GM19240 (cell line): ENCODE measurements at regions not wholly inside any gene's neighbourhood (a gene's known extent, or its start where the extent isn't known, plus 50 kb on each side); places are given as distances from the start of the nearest gene placed in this dataset.
A peak's percentile ranks its signal among the peaks of the same experiment; 100 is the strongest.
"Not testable (repeated sequence)": the region's sequence is repeated elsewhere in the genome, so short reads cannot be mapped to it uniquely, and the experiment has no call there.

ENCODE experiments used
- DNase-seq: peaks from one replicate; pipeline ENCODE4 v3.0.0; 2011; ENCODE audit warnings: low spot score; ENCODE audit not compliant: insufficient read length

- no peak for DNase-seq
Observed at GRCh38 chr4:12707381-12708175, 776.6 kb downstream of the RAB28 start.

GRCh38 chr4:12703036-12703435 lies 781.1 kb downstream of the RAB28 start:
- DNase-seq: no peak

- no peak for DNase-seq
Observed at GRCh38 chr4:12701384-12701783, 782.8 kb downstream of the RAB28 start.

GRCh38 chr4:12697970-12698369 lies 786.2 kb downstream of the RAB28 start:
- DNase-seq: no peak

- DNase-seq: no peak
Observed at GRCh38 chr4:12692815-12693214, 791.3 kb downstream of the RAB28 start.

- no peak for DNase-seq
Observed at GRCh38 chr4:12691168-12691567, 793.0 kb downstream of the RAB28 start.

- DNase-seq: no peak
Observed at GRCh38 chr4:12689457-12689856, 794.7 kb downstream of the RAB28 start.

GRCh38 chr4:12679217-12679616 lies 804.9 kb downstream of the RAB28 start:
- DNase-seq: no peak

GRCh38 chr4:12674184-12674583 lies 810.0 kb downstream of the RAB28 start:
- DNase-seq: no peak

GRCh38 chr4:12672303-12672702 lies 811.8 kb downstream of the RAB28 start:
- DNase-seq: no peak

GRCh38 chr4:12658146-12658545 lies 826.0 kb downstream of the RAB28 start:
- no peak for DNase-seq

- DNase-seq: no peak
Observed at GRCh38 chr4:12651876-12652275, 832.3 kb downstream of the RAB28 start.

GRCh38 chr4:12645732-12646131 lies 838.4 kb downstream of the RAB28 start:
- DNase-seq: no peak

- DNase-seq: no peak
Observed at GRCh38 chr4:12644261-12644660, 839.9 kb downstream of the RAB28 start.

GRCh38 chr4:12636191-12636590 lies 847.9 kb downstream of the RAB28 start:
- no peak for DNase-seq

GRCh38 chr4:12635629-12636028 lies 848.5 kb downstream of the RAB28 start:
- DNase-seq: no peak

GRCh38 chr4:12633053-12633651 lies 851.0 kb downstream of the RAB28 start:
- peak; percentile 39 for DNase-seq

GRCh38 chr4:12615822-12616221 lies 868.3 kb downstream of the RAB28 start:
- no peak for DNase-seq

- DNase-seq: no peak
Observed at GRCh38 chr4:12612876-12613275, 871.3 kb downstream of the RAB28 start.

GRCh38 chr4:12609212-12609875 lies 874.8 kb downstream of the RAB28 start:
- not testable (repeated sequence) for DNase-seq

- no peak for DNase-seq
Observed at GRCh38 chr4:12595986-12596385, 888.2 kb downstream of the RAB28 start.

GRCh38 chr4:12595489-12595888 lies 888.7 kb downstream of the RAB28 start:
- DNase-seq: no peak

GRCh38 chr4:12588582-12588981 lies 895.6 kb downstream of the RAB28 start:
- no peak for DNase-seq
